ENCODE measurements at regions not wholly inside any gene's neighbourhood (a gene's known extent, or its start where the extent isn't known, plus 50 kb on each side); places are given as distances from the start of the nearest gene placed in this dataset.

DNA sequence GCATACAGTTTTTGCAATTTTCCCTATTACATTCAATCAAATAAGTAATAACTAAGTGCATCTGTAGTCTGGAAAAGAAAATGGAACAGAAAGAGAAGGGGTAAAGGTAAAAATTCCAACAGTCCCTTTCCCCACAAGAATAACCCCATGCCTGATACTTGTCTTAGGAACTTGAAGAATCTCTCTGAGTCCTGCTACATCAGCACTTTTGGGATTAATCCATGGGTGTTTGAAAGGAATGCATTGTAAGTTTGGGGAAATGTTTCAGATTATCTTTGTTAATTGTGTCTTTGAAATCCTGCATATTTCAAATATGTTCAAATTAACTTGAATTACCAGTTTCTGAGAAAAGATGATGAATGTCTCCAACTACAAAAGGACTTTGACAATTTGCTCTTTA lies 667.3 kb upstream of the PRKX start:
- Mint-ChIP-seq H3K9me3 (peaks cover 10% of the 10 kb centered on the region), H3K27me3 (ENCODE audit: low read depth) (no peaks in the 10 kb centered on the region), H3K4me3 (no peak overlapping the region), H3K4me1 (ENCODE audit: low read depth) (no peaks in the 10 kb centered on the region), H3K27ac (no peak overlapping the region), H3K36me3 (ENCODE audit: low read depth) (no peaks in the 10 kb centered on the region)
- DNase-seq (ENCODE audit: low spot score), result no peak

DNA sequence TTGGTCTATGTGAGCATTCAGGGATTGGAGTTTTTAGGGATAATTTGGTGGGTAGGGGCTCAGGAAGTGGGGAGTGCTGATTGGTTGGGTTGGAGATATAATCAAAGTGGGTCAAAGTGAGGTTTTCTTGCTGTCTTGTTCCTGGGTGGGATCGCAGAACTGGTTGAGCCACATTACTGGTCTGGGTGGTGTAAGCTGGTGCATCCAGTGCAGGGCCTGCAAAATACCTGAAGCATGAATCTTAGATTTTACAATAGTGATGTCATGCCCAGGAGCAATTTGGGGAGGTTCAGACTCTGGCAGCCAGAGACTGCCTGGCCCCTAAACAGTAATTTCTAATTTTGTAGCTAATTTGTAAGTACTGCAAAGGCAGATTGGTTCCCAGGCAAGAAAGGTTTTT lies 665.6 kb upstream of the PRKX start:
- Mint-ChIP-seq H3K27me3 (ENCODE audit: low read depth) (no peaks in the 10 kb centered on the region), H3K36me3 (ENCODE audit: low read depth) (no peaks in the 10 kb centered on the region), H3K4me3 (no peak overlapping the region), H3K27ac (no peak overlapping the region), H3K4me1 (ENCODE audit: low read depth) (no peaks in the 10 kb centered on the region), H3K9me3 (peaks cover 7% of the 10 kb centered on the region)
- no peak for DNase-seq (ENCODE audit: low spot score)

- Mint-ChIP-seq H3K4me3 (no peak overlapping the region), H3K27me3 (ENCODE audit: low read depth) (no peaks in the 10 kb centered on the region), H3K36me3 (ENCODE audit: low read depth) (no peaks in the 10 kb centered on the region), H3K27ac (no peak overlapping the region), H3K9me3 (peaks cover 4% of the 10 kb centered on the region), H3K4me1 (ENCODE audit: low read depth) (no peaks in the 10 kb centered on the region)
- no peak for DNase-seq (ENCODE audit: low spot score)
Observed at GRCh38 chrX:4373791-4374190, 660.3 kb upstream of the PRKX start.

DNA sequence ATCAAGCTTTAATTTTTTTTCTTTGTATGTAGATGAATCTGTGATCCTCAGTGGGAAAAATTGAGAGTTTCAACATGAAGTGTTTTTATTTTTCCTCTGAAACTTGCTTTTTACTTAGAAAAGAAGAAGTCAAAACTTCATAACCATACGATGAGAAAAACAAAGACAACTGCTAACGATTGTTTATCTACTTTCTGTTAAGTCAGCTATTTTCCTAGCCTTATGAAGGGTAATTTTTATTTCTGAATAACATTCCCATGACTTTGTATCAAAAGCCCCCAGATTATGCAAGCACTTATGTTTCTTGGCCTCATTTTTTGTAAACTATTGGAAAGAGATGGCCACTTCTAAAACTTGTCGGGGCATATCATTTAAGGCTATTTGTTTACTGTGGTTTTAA lies 645.1 kb upstream of the PRKX start:
- peaks cover 6% of the 10 kb centered on the region for H3K9me3 Mint-ChIP-seq
- DNase-seq (ENCODE audit: low spot score), result no peak
- H3K36me3 Mint-ChIP-seq (ENCODE audit: low read depth), result no peaks in the 10 kb centered on the region
- no peak overlapping the region for H3K4me3 Mint-ChIP-seq
- H3K27me3 Mint-ChIP-seq (ENCODE audit: low read depth), result no peaks in the 10 kb centered on the region
- H3K4me1 Mint-ChIP-seq (ENCODE audit: low read depth), result no peaks in the 10 kb centered on the region
- H3K27ac Mint-ChIP-seq, result no peak overlapping the region

GRCh38 chrX:4322916-4323315 lies 609.5 kb upstream of the PRKX start:
- no peak for DNase-seq (ENCODE audit: low spot score)
- H3K4me3 Mint-ChIP-seq, result no peak overlapping the region

DNA sequence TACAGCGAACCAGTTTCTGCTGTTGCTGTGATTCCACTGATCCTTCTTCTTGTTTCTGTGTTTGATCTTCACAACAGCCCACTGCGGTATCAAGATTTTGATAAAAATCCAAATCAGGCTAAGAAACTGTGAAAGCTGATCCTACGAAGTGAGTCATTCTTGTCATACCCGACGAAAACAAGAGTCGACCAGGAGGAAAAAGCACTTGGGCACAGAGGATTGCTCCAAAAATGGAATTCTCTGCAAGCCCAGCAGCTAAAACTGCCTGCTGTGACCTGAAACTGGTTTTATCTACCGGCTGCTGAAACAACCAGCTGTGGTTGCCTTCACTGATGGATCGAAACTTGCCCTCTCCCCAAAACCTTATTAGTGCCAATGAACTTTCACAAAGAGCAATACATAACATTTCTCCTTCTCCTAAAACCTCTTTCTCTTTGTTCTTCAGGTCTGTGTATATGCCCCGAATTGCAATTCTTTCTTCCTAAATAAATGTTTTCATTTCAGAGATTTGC lies 607.0 kb upstream of the PRKX start:
- Mint-ChIP-seq H3K9me3 (peaks cover 3% of the 10 kb centered on the region), H3K27ac (no peak overlapping the region), H3K27me3 (ENCODE audit: low read depth) (no peaks in the 10 kb centered on the region), H3K4me3 (no peak overlapping the region), H3K4me1 (ENCODE audit: low read depth) (no peaks in the 10 kb centered on the region), H3K36me3 (ENCODE audit: low read depth) (no peaks in the 10 kb centered on the region)
- no peak for DNase-seq (ENCODE audit: low spot score)

More at GRCh38 chrX:4322916-4323315, 609.5 kb upstream of the PRKX start:
- H3K36me3 Mint-ChIP-seq (ENCODE audit: low read depth), result no peaks in the 10 kb centered on the region
- no peaks in the 10 kb centered on the region for H3K27me3 Mint-ChIP-seq (ENCODE audit: low read depth)
- no peaks in the 10 kb centered on the region for H3K9me3 Mint-ChIP-seq
- H3K4me1 Mint-ChIP-seq (ENCODE audit: low read depth), result no peaks in the 10 kb centered on the region
- no peak overlapping the region for H3K27ac Mint-ChIP-seq

DNA sequence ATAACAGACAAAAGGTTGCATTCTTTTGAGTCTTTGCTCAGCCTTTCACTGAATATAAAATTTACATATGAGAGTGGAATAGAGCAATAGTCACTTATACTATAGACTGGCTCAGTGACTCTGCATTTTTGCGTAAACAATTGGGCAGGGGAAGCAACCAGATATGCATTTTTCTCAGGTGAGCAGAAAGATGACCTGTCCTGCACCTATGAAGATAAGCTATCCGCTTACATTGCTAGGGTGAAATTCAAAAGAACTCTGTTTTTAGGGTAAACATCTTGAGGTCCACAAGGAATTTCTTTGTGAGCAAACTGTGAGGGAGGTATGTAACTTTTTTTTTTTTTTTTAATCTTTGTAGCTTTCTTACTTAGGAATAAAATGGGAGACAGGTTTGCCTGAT lies 602.4 kb upstream of the PRKX start:
- Mint-ChIP-seq H3K9me3 (peaks cover 11% of the 10 kb centered on the region), H3K36me3 (ENCODE audit: low read depth) (no peaks in the 10 kb centered on the region), H3K27me3 (ENCODE audit: low read depth) (no peaks in the 10 kb centered on the region), H3K27ac (no peak overlapping the region), H3K4me3 (no peak overlapping the region), H3K4me1 (ENCODE audit: low read depth) (no peaks in the 10 kb centered on the region)
- no peak for DNase-seq (ENCODE audit: low spot score)

- H3K27me3 Mint-ChIP-seq (ENCODE audit: low read depth), result no peaks in the 10 kb centered on the region
- H3K27ac Mint-ChIP-seq, result no peak overlapping the region
- no peaks in the 10 kb centered on the region for H3K36me3 Mint-ChIP-seq (ENCODE audit: low read depth)
- H3K9me3 Mint-ChIP-seq, result peaks cover 11% of the 10 kb centered on the region
- H3K4me1 Mint-ChIP-seq (ENCODE audit: low read depth), result no peaks in the 10 kb centered on the region
- no peak overlapping the region for H3K4me3 Mint-ChIP-seq
- DNase-seq (ENCODE audit: low spot score), result no peak
Observed at GRCh38 chrX:4314586-4314985, 601.1 kb upstream of the PRKX start.

DNA sequence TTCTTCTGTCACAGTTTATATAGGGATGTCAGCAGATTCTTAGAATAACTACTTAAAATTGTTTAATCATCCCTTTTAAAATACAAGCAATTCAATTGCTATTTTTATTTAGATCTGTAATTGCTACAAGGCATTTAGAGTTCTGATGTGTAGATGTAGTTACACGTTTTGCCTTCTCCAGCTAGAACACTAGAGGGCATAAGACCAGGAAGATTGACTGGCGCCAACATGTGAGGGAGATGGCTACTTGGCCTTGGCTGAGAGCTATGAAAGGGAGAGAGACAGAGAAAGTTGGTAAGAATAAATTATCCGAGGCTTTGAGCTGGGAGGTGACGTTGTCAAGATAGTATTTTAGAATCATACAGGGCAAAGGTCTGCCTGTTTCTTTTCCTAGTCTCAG lies 563.7 kb upstream of the PRKX start:
- no peaks in the 10 kb centered on the region for H3K4me1 Mint-ChIP-seq (ENCODE audit: low read depth)
- no peak for DNase-seq (ENCODE audit: low spot score)
- H3K9me3 Mint-ChIP-seq, result peaks cover under 1% of the 10 kb centered on the region
- H3K36me3 Mint-ChIP-seq (ENCODE audit: low read depth), result no peaks in the 10 kb centered on the region
- H3K27ac Mint-ChIP-seq, result no peak overlapping the region
- no peaks in the 10 kb centered on the region for H3K27me3 Mint-ChIP-seq (ENCODE audit: low read depth)
- no peak overlapping the region for H3K4me3 Mint-ChIP-seq

DNA sequence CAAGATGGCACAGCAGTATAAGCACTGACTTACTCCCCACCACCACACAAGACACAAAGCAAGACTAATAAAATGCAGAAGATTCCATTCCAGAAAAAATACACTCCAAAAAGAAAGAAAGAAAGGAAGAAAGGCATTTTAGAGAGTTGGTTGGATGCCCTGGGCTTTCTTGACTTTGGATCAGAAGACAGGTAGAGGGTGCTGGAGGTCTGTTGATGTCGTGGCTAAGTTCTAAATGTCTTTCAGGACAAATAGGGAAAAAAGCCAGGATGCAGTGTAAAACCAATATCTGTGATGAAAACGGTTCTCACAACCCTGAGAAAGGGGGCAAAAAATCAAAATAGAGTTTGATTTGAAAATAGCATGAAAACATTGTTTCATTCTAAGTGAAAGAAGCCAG lies 555.2 kb upstream of the PRKX start:
- H3K36me3 Mint-ChIP-seq (ENCODE audit: low read depth), result no peaks in the 10 kb centered on the region
- no peak for DNase-seq (ENCODE audit: low spot score)
- H3K4me3 Mint-ChIP-seq, result no peak overlapping the region
- no peaks in the 10 kb centered on the region for H3K9me3 Mint-ChIP-seq
- H3K27me3 Mint-ChIP-seq (ENCODE audit: low read depth), result no peaks in the 10 kb centered on the region
- no peaks in the 10 kb centered on the region for H3K4me1 Mint-ChIP-seq (ENCODE audit: low read depth)
- no peak overlapping the region for H3K27ac Mint-ChIP-seq

DNA sequence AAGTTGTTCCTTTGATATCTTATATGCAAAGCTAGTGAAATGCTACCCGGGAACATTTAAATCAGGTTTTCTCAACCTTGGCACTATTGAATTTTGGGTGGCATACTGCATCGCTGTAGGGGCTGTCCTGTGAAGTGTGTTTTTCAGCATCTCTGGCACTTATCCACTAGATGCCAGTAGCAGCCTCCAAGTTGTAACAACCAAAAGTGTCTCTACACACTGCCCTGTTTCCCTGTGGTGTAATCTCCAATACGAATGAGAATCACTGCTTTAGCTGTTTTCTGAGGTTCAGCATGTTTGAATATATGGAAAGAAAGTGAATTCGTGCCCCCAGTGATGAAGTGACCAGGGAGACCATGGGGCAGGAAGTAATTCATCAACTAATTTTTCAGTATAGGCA lies 551.6 kb upstream of the PRKX start:
- Mint-ChIP-seq H3K4me1 (ENCODE audit: low read depth) (no peaks in the 10 kb centered on the region), H3K9me3 (no peaks in the 10 kb centered on the region), H3K27me3 (ENCODE audit: low read depth) (no peaks in the 10 kb centered on the region), H3K27ac (no peak overlapping the region), H3K4me3 (no peak overlapping the region), H3K36me3 (ENCODE audit: low read depth) (no peaks in the 10 kb centered on the region)
- DNase-seq (ENCODE audit: low spot score), result no peak

DNA sequence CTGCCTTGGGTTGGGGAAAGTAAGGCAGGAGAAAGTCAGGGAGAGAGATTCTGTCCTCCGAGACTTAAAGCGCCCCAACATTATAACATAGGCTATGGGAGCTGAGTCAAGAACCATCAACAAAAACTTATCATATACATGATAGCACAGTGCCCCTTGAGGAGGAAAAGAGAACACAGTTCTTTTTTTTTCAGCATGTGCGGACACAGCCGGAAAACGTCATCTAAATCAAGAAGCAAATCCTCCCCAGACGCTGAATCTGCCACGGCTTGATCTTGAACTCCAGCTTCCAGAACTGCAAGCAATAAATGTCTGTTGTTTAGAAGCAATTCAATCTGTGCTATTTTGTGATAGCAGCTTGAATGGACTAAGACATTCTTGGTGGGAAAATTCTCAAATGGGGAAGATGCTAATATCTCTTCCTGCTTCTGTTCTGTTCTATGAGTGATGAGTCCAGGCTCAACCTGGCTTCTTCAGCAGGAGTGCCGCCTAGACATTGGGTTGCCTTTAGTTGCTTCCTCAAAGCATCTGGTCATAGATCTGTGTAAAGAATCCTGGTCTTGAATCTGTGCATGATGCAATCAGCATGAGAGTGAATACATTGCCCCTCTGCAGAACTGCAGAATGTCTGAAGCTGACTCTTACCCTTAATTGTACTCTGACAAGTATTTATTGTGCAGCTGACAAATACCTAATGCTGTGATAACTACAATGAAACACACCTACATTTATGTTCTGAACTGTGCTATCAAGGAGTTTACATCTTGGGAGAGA lies 549.8 kb upstream of the PRKX start:
- Mint-ChIP-seq H3K9me3 (no peaks in the 10 kb centered on the region), H3K27ac (no peak overlapping the region), H3K4me1 (ENCODE audit: low read depth) (no peaks in the 10 kb centered on the region), H3K4me3 (no peak overlapping the region), H3K27me3 (ENCODE audit: low read depth) (no peaks in the 10 kb centered on the region), H3K36me3 (ENCODE audit: low read depth) (no peaks in the 10 kb centered on the region)
- no peak for DNase-seq (ENCODE audit: low spot score)

DNA sequence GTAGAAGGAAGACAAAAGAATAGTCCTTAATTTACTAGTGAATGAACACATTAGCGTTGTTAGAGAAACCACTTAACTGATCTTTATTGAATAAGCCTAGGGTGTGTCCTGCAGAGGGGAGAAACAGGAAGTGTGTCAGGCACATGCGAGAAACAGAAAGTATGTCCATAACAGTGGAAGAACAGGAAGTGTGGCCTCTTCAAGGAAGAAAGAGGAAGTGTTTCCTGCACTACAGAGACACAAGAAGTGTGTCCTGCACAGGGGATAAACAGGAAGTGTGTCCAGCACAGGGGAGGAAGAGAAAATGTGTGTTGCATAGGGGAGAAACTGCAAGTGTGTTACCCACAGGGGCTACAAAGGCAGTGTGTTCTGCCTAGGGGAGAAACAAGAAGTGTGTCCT lies 539.6 kb upstream of the PRKX start:
- DNase-seq (ENCODE audit: low spot score), result no peak
- H3K36me3 Mint-ChIP-seq (ENCODE audit: low read depth), result no peaks in the 10 kb centered on the region
- H3K4me3 Mint-ChIP-seq, result no peak overlapping the region
- H3K4me1 Mint-ChIP-seq (ENCODE audit: low read depth), result peaks cover 3% of the 10 kb centered on the region
- no peaks in the 10 kb centered on the region for H3K27me3 Mint-ChIP-seq (ENCODE audit: low read depth)
- H3K9me3 Mint-ChIP-seq, result peaks cover 10% of the 10 kb centered on the region
- no peak overlapping the region for H3K27ac Mint-ChIP-seq

- H3K9me3 Mint-ChIP-seq, result peaks cover 10% of the 10 kb centered on the region
- peaks cover 3% of the 10 kb centered on the region for H3K4me1 Mint-ChIP-seq (ENCODE audit: low read depth)
- no peak overlapping the region for H3K4me3 Mint-ChIP-seq
- H3K27me3 Mint-ChIP-seq (ENCODE audit: low read depth), result no peaks in the 10 kb centered on the region
- H3K27ac Mint-ChIP-seq, result no peak overlapping the region
- DNase-seq (ENCODE audit: low spot score), result no peak
- H3K36me3 Mint-ChIP-seq (ENCODE audit: low read depth), result no peaks in the 10 kb centered on the region
Observed at GRCh38 chrX:4249401-4249800, 536.0 kb upstream of the PRKX start.

DNA sequence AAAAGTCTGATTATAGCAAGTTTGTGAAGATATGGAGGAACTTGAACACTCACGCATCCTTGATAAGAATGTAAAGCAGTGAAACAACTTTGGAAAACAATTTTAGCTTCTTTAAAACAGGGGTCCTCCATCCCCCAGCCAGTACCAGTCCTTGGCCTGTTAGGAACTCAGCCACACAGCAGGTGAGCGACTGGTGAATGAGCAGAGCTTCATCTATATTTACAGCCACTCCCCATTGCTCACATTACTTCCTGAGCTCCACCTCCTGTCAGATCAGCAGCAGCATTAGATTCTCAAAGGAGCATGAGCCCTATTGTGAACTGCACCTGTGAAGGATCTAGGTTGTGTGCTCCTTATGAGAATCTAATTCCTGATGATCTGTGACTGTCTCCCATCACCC lies 530.3 kb upstream of the PRKX start:
- Mint-ChIP-seq H3K27me3 (ENCODE audit: low read depth) (no peaks in the 10 kb centered on the region), H3K36me3 (ENCODE audit: low read depth) (no peaks in the 10 kb centered on the region), H3K9me3 (peaks cover 4% of the 10 kb centered on the region), H3K27ac (no peak overlapping the region), H3K4me1 (ENCODE audit: low read depth) (no peaks in the 10 kb centered on the region), H3K4me3 (no peak overlapping the region)
- no peak for DNase-seq (ENCODE audit: low spot score)
